Prostate gland (tissue), 2 donors: ENCODE measurements at regions not wholly inside any gene's neighbourhood (a gene's known extent, or its start where the extent isn't known, plus 50 kb on each side); places are given as distances from the start of the nearest gene placed in this dataset.

ENCODE experiments used
- DNase-seq: peaks from one replicate; pipeline ENCODE4 v3.0.0-alpha.2; 2019; ENCODE audit warnings: low spot score
- H3K27ac ChIP-seq, 2 donors: fragments of 200-600 bp; sonication (generic); 2 replicates each; pipeline ENCODE4 v1.5.1; 2017 to 2019
- H3K27me3 ChIP-seq: fragments of 200-600 bp; sonication (generic); replicated peaks from 2 replicates; pipeline ENCODE4 v1.5.1; 2019; ENCODE audit not compliant: insufficient read depth
- H3K36me3 ChIP-seq, 2 donors: fragments of 200-600 bp; sonication (generic); 1 replicate in 1 of 2; 2 replicates in 1 of 2; pipeline versions ENCODE4 v1.5.1 to v1.8.1; 2017 to 2019
- H3K4me1 ChIP-seq: fragments of 200-600 bp; sonication (generic); replicated peaks from 2 replicates; pipeline ENCODE4 v1.5.1; 2019
- H3K4me3 ChIP-seq, 2 donors: fragments of 200-600 bp; sonication (generic); 2 replicates each; pipeline ENCODE4 v1.5.1; 2017 to 2019
- H3K9me3 ChIP-seq: fragments of 200-600 bp; sonication (generic); 2 replicates; pipeline ENCODE4 v1.5.1; 2017
- POLR2A ChIP-seq: fragments of 450-650 bp; IDR thresholded peaks from one replicate; pipeline ENCODE4 v1.6.1; 2016; ENCODE audit warnings: antibody characterized with exemption, mild to moderate bottlenecking
- POLR2AphosphoS5 ChIP-seq: sonication (generic); formaldehyde crosslinking; IDR thresholded peaks from one replicate; pipeline ENCODE4 v1.6.1; 2017; ENCODE audit warnings: antibody characterized with exemption
- WGBS: methylation state at CpG from one replicate; pipeline ENCODE4 v1.1.5; 2018; 5-methylcytosine and 5-hydroxymethylcytosine counted together
- intact Hi-C: fragments of 100-400 bp; cut with DNase I; formaldehyde crosslinking; loops from one replicate; pipeline ENCODE4 v1.14.2; 2022
- TF ChIP-seq, protein P1 (sequence below), 4 experiments: fragments of 200-600 bp in 2 of 4; fragments of 450-650 bp in 2 of 4; sonication (generic) in 2 of 4; IDR thresholded peaks; 1 replicate in 3 of 4; 2 replicates in 1 of 4; pipeline ENCODE4 v1.5.1; 2016 to 2019; ENCODE audit warnings: antibody characterized with exemption in 4 of 4, mild to moderate bottlenecking in 2 of 4, moderate library complexity in 2 of 4

DNA sequence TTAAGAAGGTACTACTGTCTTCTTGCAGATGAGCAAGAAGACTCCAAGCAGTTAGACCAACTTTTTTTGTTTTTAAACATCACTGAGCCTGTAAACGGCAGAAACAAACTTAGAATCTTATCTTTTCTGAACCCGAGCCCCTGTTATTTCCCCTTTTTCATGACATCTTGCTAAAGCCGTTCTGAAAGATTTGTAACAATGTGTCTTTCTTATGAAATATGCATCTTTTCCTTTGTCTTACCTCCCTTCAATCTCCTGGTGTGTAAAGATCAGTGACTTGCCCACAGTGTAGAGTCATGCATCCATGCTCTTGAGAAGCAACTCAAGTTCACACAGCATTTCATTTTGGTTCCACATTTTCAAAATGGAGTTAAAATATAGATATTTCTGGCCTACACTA, 288.8 kb upstream of the CELF4 start:
- Histone ChIP-seq H3K9me3 (no peaks in the 10 kb centered on the region), H3K4me3 (no peak overlapping the region), H3K4me1 (no peaks in the 10 kb centered on the region), H3K27ac (no peak overlapping the region), H3K27me3 (no peaks in the 10 kb centered on the region), H3K36me3 (no peaks in the 10 kb centered on the region)
- no peak for DNase-seq
- intact Hi-C loops = no loop called here
- TF ChIP-seq POLR2A (no peak), POLR2AphosphoS5 (no peak)
- TF ChIP-seq, protein P1, sequence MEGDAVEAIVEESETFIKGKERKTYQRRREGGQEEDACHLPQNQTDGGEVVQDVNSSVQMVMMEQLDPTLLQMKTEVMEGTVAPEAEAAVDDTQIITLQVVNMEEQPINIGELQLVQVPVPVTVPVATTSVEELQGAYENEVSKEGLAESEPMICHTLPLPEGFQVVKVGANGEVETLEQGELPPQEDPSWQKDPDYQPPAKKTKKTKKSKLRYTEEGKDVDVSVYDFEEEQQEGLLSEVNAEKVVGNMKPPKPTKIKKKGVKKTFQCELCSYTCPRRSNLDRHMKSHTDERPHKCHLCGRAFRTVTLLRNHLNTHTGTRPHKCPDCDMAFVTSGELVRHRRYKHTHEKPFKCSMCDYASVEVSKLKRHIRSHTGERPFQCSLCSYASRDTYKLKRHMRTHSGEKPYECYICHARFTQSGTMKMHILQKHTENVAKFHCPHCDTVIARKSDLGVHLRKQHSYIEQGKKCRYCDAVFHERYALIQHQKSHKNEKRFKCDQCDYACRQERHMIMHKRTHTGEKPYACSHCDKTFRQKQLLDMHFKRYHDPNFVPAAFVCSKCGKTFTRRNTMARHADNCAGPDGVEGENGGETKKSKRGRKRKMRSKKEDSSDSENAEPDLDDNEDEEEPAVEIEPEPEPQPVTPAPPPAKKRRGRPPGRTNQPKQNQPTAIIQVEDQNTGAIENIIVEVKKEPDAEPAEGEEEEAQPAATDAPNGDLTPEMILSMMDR (IDR thresholded peaks at IDR 0.05) = no peak
- 66% methylated on average over 3 of the region's 3 CpGs for WGBS

DNA sequence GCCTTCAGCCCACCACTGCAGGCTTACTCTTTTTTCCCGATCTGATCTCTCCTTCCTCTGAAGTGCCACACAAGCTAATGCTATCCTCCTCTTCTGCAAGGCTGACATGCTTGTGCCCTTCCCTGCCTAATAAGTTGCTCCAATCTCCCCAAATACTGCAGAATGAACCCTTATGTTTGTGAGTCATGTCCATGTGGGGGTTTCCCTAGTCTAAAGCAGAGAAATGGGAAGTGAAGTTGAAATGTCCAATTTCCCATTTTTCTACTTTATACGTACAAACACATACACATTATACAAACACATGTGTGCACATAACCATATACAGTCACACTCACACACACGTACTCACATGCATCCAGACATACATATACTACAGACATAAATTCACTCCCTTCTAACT, 288.1 kb upstream of the CELF4 start:
- DNase-seq = no peak
- no peaks in the 10 kb centered on the region for H3K36me3 ChIP-seq
- H3K27ac ChIP-seq = no peak overlapping the region
- H3K4me1 ChIP-seq = no peaks in the 10 kb centered on the region
- H3K9me3 ChIP-seq = no peaks in the 10 kb centered on the region
- TF ChIP-seq POLR2AphosphoS5 (no peak), POLR2A (no peak)
- TF ChIP-seq, protein P1 (IDR thresholded peaks at IDR 0.05) = no peak
- intact Hi-C loops = no loop called here
- H3K4me3 ChIP-seq = no peak overlapping the region
- WGBS = 58% methylated on average over 3 of the region's 3 CpGs
- H3K27me3 ChIP-seq = no peaks in the 10 kb centered on the region

DNA sequence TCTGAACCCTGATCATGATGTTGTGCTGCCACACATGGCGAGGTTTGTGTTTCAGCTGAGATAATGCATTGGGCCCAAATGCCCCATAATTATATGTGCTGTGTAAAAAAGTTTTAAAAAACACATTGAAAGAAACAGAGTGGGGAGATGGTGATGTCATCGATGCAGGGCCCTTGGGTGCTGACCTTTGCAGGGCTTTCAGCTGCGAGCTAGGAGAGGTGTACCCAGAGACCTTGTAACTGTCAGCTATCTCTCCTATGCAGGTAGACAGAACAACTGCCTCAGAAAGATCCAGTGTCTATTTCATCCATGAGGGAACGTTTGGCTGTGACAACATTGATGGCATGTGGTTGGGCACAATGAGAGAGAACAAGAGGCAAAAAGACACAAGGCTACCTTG, 286.9 kb upstream of the CELF4 start:
- Histone ChIP-seq H3K9me3 (no peaks in the 10 kb centered on the region), H3K27me3 (no peaks in the 10 kb centered on the region), H3K4me3 (no peak overlapping the region), H3K36me3 (no peaks in the 10 kb centered on the region), H3K4me1 (no peaks in the 10 kb centered on the region), H3K27ac (no peak overlapping the region)
- WGBS = 77% methylated on average over 4 of the region's 4 CpGs
- TF ChIP-seq, protein P1 (IDR thresholded peaks at IDR 0.05) = no peak
- TF ChIP-seq POLR2AphosphoS5 (no peak), POLR2A (no peak)
- intact Hi-C loops = no loop called here
- DNase-seq = no peak

DNA sequence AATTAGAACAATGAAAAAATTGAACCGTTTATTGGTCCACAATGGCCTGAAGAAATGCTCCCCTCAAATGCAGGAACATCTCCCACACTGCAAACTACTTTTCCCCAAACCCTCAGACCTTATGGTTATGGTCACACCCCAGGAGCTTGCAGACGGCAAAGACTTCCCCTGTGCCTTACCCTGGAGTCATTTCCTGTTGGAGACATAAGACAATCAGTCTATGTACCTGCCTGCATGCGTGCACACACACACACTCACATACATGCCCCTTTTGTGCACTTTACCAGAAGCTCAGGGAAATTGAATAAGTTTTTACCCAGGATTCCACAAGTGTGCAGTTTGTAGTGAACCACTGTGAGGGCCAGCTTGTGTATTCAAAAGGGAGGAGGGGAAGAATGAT, 281.9 kb upstream of the CELF4 start:
- Histone ChIP-seq H3K36me3 (no peaks in the 10 kb centered on the region), H3K27me3 (no peaks in the 10 kb centered on the region), H3K27ac (no peak overlapping the region), H3K4me3 (no peak overlapping the region), H3K4me1 (no peaks in the 10 kb centered on the region), H3K9me3 (no peaks in the 10 kb centered on the region)
- 79% methylated on average over 3 of the region's 3 CpGs for WGBS
- DNase-seq = no peak
- intact Hi-C loops = no loop called here
- TF ChIP-seq, protein P1 (IDR thresholded peaks at IDR 0.05) = no peak

DNA sequence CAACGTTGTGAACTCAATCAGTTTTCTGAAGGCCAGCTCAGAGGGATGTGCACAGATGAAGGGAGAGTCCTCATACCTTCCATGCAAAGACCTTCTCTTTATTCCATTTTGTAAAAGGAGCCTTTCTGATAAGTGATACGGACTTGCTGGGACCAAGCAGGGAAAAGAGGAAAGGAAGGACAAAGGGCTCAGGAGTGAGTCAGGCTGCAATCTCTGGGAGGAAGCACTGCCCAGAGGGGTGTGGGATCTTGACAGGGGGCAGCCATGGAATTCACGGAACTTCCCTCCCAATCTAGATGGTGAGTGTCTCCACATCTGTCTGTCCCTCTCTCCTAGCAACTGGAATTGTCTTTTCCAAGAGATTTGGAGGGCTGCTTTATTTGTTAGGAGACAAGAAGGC, 281.4 kb upstream of the CELF4 start:
- Histone ChIP-seq H3K27me3 (no peaks in the 10 kb centered on the region), H3K4me1 (no peaks in the 10 kb centered on the region), H3K9me3 (no peaks in the 10 kb centered on the region), H3K27ac (no peak overlapping the region), H3K4me3 (no peak overlapping the region), H3K36me3 (no peaks in the 10 kb centered on the region)
- no peak for TF ChIP-seq POLR2A
- TF ChIP-seq, protein P1 (IDR thresholded peaks at IDR 0.05) = no peak
- TF ChIP-seq POLR2AphosphoS5 = no peak
- intact Hi-C loops = no loop called here
- DNase-seq = no peak
- 46% methylated on average over 3 of the region's 3 CpGs for WGBS
